ENCODE measurements at regions not wholly inside any gene's neighbourhood (a gene's known extent, or its start where the extent isn't known, plus 50 kb on each side); places are given as distances from the start of the nearest gene placed in this dataset.

DNA sequence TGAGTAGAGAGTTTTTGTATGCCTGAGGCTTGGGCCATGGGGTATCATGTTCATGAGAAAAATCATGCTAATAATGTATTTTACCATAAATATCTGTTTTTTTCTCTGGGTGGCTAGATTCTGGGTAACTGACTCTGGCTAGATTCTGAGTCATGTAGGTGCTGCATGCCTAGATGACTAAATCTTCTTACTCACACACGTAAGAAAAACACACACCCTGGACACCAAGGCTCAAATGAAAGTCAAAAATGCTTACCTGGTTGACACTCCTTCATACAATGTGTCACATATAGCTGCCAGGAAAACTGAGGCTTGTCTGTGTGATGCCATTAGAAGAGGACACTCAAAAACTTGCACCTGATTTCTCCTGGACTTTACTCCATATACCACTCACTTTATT, 597.4 kb upstream of the SLITRK1 start:
- TF ChIP-seq, protein P1, sequence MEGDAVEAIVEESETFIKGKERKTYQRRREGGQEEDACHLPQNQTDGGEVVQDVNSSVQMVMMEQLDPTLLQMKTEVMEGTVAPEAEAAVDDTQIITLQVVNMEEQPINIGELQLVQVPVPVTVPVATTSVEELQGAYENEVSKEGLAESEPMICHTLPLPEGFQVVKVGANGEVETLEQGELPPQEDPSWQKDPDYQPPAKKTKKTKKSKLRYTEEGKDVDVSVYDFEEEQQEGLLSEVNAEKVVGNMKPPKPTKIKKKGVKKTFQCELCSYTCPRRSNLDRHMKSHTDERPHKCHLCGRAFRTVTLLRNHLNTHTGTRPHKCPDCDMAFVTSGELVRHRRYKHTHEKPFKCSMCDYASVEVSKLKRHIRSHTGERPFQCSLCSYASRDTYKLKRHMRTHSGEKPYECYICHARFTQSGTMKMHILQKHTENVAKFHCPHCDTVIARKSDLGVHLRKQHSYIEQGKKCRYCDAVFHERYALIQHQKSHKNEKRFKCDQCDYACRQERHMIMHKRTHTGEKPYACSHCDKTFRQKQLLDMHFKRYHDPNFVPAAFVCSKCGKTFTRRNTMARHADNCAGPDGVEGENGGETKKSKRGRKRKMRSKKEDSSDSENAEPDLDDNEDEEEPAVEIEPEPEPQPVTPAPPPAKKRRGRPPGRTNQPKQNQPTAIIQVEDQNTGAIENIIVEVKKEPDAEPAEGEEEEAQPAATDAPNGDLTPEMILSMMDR (IDR thresholded peaks at IDR 0.05; ENCODE audit: low read depth, low read length, missing control alignments) = no peak
- DNase-seq (ENCODE audit: low read depth) = no peak
- H3K4me3 ChIP-seq (ENCODE audit: low read depth, low read length) = no peak overlapping the region

DNA sequence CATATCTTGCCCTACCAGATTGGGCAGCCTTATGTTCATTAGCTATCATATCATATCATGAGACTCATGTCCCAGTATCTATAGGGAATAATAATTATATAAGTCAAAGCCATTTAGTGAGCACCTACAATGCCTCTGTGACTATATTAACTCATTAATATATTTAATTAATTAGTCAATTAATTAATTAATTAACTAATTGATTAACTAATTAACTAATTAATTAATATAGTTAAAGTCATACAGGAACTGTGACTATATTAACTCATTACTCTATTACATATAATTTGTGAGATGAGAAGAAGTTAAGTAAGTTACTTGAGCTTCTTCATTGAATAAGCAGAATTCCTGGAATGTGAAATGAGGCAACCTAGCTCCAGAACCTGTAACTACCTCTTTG, 588.3 kb upstream of the SLITRK1 start:
- H3K4me3 ChIP-seq (ENCODE audit: low read depth, low read length) = no peak overlapping the region
- TF ChIP-seq, protein P1 (IDR thresholded peaks at IDR 0.05; ENCODE audit: low read depth, low read length, missing control alignments) = no peak
- no peak for DNase-seq (ENCODE audit: low read depth)

DNA sequence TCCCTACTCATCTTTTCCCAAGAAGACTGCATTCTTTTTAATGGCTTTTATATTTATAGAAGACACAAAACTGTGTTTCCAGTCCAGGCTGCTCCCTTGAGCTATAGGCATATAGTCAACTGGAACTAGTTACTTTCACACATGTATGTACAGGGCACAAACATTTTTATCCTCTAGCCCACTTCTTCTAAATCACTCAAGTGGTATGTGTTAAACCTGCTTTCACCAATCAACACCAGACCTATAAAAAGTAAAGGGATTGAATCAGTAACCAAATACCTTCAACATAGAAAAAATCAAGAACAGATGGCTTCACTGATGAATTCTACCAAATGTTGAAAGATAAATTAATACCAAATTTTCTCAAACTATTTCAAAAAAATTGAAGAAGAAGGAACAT, 584.2 kb upstream of the SLITRK1 start:
- DNase-seq (ENCODE audit: low read depth) = no peak
- TF ChIP-seq, protein P1 (IDR thresholded peaks at IDR 0.05; ENCODE audit: low read depth, low read length, missing control alignments) = no peak
- no peak overlapping the region for H3K4me3 ChIP-seq (ENCODE audit: low read depth, low read length)

DNA sequence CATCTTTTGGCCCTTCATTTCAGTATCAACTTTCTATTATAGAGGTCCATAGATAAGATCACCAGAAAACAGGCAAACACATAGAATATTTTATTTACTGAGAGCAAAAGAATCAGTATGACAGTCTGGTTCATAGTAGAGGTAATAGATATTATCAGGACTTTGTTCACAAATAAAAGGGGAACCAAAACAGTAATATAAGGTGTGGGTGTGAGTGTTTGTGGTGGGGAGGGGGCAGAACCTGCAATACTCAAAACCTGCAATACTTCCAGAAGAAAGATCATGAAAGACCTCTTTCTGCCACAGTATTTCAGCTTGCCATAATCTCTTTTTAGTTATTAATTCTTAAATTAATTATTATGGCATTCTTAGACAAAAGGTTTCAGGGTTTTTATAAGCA, 578.7 kb upstream of the SLITRK1 start:
- TF ChIP-seq, protein P1 (IDR thresholded peaks at IDR 0.05; ENCODE audit: low read depth, low read length, missing control alignments) = no peak
- DNase-seq (ENCODE audit: low read depth) = no peak
- no peak overlapping the region for H3K4me3 ChIP-seq (ENCODE audit: low read depth, low read length)

DNA sequence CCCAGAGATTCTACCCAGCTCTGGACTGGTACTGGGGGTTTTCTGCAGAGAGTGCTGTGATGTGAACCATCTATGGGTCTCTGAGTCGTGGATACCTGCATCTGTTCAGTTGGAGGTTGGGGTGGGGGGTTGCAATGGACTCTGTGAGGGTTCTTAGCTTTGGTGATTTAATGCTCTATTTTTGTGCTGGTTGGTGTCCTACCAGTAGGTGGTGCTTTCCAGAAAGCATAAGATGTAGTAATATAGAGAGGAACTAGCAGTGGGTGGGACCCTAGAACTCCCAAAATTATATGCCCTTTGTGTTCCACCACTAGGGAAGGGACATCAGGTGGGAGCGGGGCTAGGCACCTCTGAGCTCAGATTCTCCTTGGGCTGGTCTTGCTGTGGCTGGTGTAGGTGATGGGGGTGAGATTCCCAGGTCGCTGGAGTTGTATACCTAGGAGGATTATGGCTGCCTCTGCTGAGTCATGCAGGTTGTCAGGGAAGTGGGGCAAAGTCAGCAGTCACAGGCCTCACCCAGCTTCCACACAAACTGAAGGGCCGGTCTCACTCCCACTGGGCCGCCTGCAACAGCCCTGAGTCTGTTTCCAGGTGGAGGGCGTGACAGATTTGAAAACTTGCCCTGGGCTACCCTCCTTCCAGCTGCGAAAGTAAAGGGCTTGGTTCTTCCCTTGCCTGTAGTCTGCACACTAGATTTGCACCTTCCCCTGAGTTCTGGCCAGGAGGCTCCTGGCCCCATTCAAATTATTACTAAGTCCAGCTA, 573.0 kb upstream of the SLITRK1 start:
- TF ChIP-seq, protein P1 (IDR thresholded peaks at IDR 0.05; ENCODE audit: low read depth, low read length, missing control alignments) = no peak
- DNase-seq (ENCODE audit: low read depth) = no peak
- no peak overlapping the region for H3K4me3 ChIP-seq (ENCODE audit: low read depth, low read length)

DNA sequence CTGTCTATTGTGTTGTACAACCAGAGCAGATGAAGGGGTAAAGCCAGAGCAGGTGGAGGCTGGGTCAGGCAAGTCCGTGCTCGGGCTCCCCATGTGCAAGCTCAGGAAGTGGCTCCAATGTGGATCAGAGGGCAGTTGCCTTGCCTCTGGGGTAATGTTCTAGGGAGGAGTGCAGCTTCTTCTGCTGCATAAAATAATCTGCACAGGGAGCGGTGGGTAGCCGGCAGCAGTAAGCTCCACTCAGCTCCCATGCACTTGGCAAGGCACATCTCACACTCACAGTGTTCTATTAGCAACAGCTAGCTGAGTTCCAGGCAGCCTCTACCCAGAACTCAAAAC, 565.3 kb upstream of the SLITRK1 start:
- DNase-seq (ENCODE audit: low read depth) = no peak

More for the DNA sequence above, 565.3 kb upstream of the SLITRK1 start:
- H3K4me3 ChIP-seq (ENCODE audit: low read depth, low read length) = no peak overlapping the region
- TF ChIP-seq, protein P1 (IDR thresholded peaks at IDR 0.05; ENCODE audit: low read depth, low read length, missing control alignments) = no peak

Data from GM12864 (cell line).